Ishikawa (cell line): ENCODE measurements at regions not wholly inside any gene's neighbourhood (a gene's known extent, or its start where the extent isn't known, plus 50 kb on each side); places are given as distances from the start of the nearest gene placed in this dataset.

Experiments used
- CEBPB ChIP-seq: IDR thresholded peaks from 2 replicates; pipeline ENCODE4 v1.6.1; 2012
- CREB1 ChIP-seq: IDR thresholded peaks from 2 replicates; pipeline ENCODE4 v1.6.1; 2012; ENCODE audit warnings: low read depth
- EGR1 ChIP-seq: IDR thresholded peaks from 2 replicates; pipeline ENCODE4 v1.6.1; 2012
- EP300 ChIP-seq: IDR thresholded peaks from 2 replicates; pipeline ENCODE4 v1.6.1; 2012; ENCODE audit warnings: borderline replicate concordance
- FOXM1 ChIP-seq: IDR thresholded peaks from 2 replicates; pipeline ENCODE4 v1.6.1; 2012; ENCODE audit warnings: low read depth, borderline replicate concordance
- NFIC ChIP-seq: IDR thresholded peaks from 2 replicates; pipeline ENCODE4 v1.6.1; 2012
- RAD21 ChIP-seq: IDR thresholded peaks from 2 replicates; pipeline ENCODE4 v1.6.1; 2012; ENCODE audit warnings: low read depth
- TAF1 ChIP-seq: IDR thresholded peaks from 2 replicates; pipeline ENCODE4 v1.6.1; 2012; ENCODE audit warnings: low read depth, mild to moderate bottlenecking
- TCF12 ChIP-seq: IDR thresholded peaks from 2 replicates; pipeline ENCODE4 v1.6.1; 2012; ENCODE audit warnings: low read depth
- TEAD4 ChIP-seq: IDR thresholded peaks from 2 replicates; pipeline ENCODE4 v1.6.1; 2012
- YY1 ChIP-seq: IDR thresholded peaks from 2 replicates; pipeline ENCODE4 v1.6.1; 2012; ENCODE audit warnings: low read depth
- ZBTB7A ChIP-seq: IDR thresholded peaks from 2 replicates; pipeline ENCODE4 v1.6.1; 2012; ENCODE audit warnings: low read depth
- TF ChIP-seq, protein P1 (sequence below): IDR thresholded peaks from 2 replicates; pipeline ENCODE4 v1.6.1; 2012
- TF ChIP-seq, protein P2 (sequence below): IDR thresholded peaks from 2 replicates; pipeline ENCODE4 v1.6.1; 2012
- TF ChIP-seq, protein P3 (sequence below): IDR thresholded peaks from 2 replicates; pipeline ENCODE4 v1.6.1; 2012; ENCODE audit warnings: low read depth, mild to moderate bottlenecking

DNA sequence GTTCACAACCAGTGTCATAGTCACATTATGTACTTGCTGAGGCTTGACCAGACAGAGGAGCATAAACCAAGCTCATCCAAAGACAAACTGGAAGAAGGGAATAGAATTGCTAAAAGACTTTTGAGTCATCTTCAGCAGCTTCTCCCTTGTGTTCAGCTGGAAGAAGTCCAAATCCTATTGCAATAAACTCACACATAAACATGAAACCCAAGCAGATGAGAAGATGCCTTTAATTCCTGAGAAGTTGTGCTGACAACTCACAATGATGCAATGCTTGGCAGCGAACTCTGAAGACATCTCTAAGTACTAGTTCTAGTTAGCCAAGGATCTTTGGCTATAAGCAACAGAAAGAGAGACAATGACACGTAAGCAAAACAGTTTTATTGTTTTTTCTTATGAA, 642.1 kb downstream of the KCTD16 start:
- TF ChIP-seq CEBPB (no peak), EP300 (no peak), TCF12 (no peak), CREB1 (no peak), FOXM1 (no peak), TAF1 (no peak), NFIC (no peak), EGR1 (no peak), RAD21 (no peak), YY1 (no peak), ZBTB7A (no peak), TEAD4 (no peak)
- TF ChIP-seq, protein P1, sequence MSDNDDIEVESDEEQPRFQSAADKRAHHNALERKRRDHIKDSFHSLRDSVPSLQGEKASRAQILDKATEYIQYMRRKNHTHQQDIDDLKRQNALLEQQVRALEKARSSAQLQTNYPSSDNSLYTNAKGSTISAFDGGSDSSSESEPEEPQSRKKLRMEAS, result no peak
- TF ChIP-seq, protein P2, sequence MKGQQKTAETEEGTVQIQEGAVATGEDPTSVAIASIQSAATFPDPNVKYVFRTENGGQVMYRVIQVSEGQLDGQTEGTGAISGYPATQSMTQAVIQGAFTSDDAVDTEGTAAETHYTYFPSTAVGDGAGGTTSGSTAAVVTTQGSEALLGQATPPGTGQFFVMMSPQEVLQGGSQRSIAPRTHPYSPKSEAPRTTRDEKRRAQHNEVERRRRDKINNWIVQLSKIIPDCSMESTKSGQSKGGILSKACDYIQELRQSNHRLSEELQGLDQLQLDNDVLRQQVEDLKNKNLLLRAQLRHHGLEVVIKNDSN, result no peak
- TF ChIP-seq, protein P3, sequence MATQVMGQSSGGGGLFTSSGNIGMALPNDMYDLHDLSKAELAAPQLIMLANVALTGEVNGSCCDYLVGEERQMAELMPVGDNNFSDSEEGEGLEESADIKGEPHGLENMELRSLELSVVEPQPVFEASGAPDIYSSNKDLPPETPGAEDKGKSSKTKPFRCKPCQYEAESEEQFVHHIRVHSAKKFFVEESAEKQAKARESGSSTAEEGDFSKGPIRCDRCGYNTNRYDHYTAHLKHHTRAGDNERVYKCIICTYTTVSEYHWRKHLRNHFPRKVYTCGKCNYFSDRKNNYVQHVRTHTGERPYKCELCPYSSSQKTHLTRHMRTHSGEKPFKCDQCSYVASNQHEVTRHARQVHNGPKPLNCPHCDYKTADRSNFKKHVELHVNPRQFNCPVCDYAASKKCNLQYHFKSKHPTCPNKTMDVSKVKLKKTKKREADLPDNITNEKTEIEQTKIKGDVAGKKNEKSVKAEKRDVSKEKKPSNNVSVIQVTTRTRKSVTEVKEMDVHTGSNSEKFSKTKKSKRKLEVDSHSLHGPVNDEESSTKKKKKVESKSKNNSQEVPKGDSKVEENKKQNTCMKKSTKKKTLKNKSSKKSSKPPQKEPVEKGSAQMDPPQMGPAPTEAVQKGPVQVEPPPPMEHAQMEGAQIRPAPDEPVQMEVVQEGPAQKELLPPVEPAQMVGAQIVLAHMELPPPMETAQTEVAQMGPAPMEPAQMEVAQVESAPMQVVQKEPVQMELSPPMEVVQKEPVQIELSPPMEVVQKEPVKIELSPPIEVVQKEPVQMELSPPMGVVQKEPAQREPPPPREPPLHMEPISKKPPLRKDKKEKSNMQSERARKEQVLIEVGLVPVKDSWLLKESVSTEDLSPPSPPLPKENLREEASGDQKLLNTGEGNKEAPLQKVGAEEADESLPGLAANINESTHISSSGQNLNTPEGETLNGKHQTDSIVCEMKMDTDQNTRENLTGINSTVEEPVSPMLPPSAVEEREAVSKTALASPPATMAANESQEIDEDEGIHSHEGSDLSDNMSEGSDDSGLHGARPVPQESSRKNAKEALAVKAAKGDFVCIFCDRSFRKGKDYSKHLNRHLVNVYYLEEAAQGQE, result no peak

DNA sequence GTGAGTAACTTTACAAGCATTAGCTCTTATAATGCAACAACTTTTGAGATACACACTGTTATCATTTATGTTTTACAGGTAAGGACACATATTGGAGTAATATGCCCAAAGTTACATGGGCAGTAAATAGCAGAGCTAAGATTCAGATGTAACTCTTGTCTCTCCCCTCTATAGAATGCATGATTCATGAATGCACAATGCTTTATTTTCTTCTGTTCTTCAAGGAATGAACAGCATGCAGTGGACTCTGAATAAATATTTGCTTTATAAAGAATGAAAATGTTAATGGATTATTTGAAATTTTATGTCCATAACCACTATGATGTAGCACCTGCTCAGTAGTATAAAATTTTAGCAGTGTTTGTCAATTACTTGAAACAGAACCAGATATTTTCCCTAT, 629.5 kb downstream of the KCTD16 start:
- TF ChIP-seq TAF1 (no peak), TCF12 (no peak), EGR1 (no peak), TEAD4 (no peak)
- TF ChIP-seq, protein P3, result no peak

DNA sequence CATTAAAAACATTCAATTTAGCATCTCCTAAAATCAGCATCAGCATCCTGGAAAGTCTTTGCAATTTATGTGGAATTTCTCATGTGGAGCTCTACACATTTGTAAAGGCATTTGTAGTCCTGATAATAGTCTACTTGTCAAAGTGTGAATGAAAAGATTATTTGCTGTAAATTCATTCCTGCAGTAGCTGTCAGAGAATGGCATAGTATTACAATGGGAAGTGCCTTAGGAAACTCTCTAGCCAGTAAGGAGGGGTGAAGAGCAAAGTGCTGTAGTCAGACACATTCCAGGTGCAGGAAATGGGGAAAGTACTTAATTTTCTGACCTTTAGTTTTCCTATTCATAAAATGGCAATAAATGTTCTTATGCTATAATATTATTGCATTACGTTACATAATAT, 627.9 kb downstream of the KCTD16 start:
- TF ChIP-seq TCF12 (no peak), EGR1 (no peak), TEAD4 (no peak), CREB1 (no peak), ZBTB7A (no peak), RAD21 (no peak)
- TF ChIP-seq, protein P1, result no peak

DNA sequence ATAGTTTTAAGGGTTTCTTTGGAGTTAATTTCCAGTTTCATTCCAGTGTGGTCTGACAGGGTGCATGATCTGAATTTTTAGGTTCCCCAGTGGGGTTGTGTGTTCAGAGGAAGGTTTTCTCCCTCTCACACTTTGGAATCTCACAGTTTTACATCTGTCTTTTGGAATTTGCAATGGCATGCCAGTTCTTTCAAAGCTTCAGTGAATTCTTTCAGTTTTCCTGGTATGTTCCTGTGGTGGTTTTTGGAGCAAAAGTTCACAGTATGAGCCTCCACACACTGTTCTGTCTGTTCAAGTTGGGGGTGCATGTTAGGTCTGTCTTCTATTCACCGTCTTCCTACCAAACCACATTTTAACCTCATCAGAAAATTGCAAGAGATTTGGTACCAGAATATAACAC, 624.2 kb downstream of the KCTD16 start:
- TF ChIP-seq TAF1 (no peak), NFIC (no peak)

DNA sequence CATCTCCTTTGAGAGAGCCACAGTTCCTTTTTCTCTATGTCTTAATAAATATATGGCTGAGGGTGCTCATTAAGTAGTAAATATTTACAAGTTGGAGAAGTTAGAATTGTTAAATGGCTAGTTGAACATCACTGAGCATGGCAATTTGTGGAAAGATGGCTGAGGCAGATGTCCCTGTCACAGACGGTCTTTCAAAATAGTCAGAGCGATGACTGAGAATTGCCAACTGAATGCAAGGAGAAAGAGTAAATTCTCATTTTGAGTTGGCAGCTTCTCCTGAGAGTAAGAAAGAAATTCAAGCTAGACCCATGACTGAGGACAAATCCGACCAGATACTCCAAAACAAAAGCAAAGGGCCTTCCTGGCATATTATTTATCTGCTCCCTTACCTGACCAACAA, 617.9 kb downstream of the KCTD16 start:
- TF ChIP-seq FOXM1 (no peak), ZBTB7A (no peak), NFIC (no peak), EP300 (no peak)
- TF ChIP-seq, protein P1, result no peak
- TF ChIP-seq, protein P3, result no peak
- TF ChIP-seq, protein P2, result no peak

DNA sequence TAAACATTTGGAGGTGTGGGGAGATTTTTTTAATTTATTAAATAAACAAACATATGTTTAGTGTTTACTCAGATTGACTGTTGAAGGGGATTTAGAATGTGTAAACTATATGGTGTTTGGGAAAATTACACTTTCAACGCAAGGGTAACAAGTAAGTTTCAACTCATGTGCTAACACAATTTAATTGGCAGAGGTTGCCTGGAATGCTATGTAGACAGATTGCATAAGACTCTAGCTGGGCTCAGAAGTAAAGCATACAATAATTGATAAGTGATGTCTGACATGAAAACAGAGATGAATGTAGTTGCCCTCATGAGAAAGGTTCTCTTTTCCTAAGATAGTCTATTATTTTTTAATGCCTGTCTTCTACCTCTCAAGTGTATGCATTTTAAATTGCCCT, 617.4 kb downstream of the KCTD16 start:
- no peak for TF ChIP-seq CEBPB
- TF ChIP-seq CREB1, result no peak
- TF ChIP-seq ZBTB7A, result no peak
- no peak for TF ChIP-seq TEAD4
- no peak for TF ChIP-seq FOXM1
- no peak for TF ChIP-seq EGR1
- TF ChIP-seq, protein P3, result no peak
- no peak for TF ChIP-seq YY1
- no peak for TF ChIP-seq EP300
- TF ChIP-seq, protein P1, result no peak
- no peak for TF ChIP-seq RAD21
- TF ChIP-seq, protein P2, result no peak
- no peak for TF ChIP-seq TAF1
- no peak for TF ChIP-seq NFIC
- no peak for TF ChIP-seq TCF12
